ENCODE measurements at regions not wholly inside any gene's neighbourhood (a gene's known extent, or its start where the extent isn't known, plus 50 kb on each side); places are given as distances from the start of the nearest gene placed in this dataset.

DNA sequence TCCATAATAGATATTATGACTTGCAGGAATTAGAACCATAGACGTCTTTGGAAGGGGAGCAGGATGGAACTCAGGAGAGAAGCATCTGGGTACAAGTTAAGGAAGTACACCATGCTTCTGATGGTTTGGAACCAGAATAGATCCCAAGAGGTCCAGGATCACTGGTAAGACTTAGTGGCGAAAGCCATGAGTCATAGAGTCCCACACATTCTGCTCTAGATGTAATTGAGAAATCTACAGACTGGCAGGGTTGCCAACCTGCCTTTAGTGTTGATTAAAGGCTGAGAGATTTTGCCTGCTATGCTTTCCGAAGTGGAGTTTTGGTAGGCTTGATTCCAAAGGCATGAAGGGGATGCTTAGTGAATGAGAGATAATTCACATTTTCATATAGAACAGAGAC lies 57.1 kb upstream of the C1orf87 start:
- TF ChIP-seq, protein P1, sequence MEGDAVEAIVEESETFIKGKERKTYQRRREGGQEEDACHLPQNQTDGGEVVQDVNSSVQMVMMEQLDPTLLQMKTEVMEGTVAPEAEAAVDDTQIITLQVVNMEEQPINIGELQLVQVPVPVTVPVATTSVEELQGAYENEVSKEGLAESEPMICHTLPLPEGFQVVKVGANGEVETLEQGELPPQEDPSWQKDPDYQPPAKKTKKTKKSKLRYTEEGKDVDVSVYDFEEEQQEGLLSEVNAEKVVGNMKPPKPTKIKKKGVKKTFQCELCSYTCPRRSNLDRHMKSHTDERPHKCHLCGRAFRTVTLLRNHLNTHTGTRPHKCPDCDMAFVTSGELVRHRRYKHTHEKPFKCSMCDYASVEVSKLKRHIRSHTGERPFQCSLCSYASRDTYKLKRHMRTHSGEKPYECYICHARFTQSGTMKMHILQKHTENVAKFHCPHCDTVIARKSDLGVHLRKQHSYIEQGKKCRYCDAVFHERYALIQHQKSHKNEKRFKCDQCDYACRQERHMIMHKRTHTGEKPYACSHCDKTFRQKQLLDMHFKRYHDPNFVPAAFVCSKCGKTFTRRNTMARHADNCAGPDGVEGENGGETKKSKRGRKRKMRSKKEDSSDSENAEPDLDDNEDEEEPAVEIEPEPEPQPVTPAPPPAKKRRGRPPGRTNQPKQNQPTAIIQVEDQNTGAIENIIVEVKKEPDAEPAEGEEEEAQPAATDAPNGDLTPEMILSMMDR (IDR thresholded peaks at IDR 0.05; ENCODE audit: poor library complexity, severe bottlenecking), result no peak
- TF ChIP-seq RAD21 (conservative IDR thresholded peaks at IDR 0.05) (no peak), SMC3 (conservative IDR thresholded peaks at IDR 0.05; ENCODE audit: poor library complexity) (no peak), EZH2 (IDR thresholded peaks at IDR 0.05; ENCODE audit: borderline replicate concordance, insufficient read depth, low read length, poor library complexity, severe bottlenecking) (no peak), POLR2AphosphoS5 (IDR thresholded peaks at IDR 0.05) (no peak), EP300 (conservative IDR thresholded peaks at IDR 0.05; ENCODE audit: poor library complexity, severe bottlenecking) (no peak), TAF1 (IDR thresholded peaks at IDR 0.05; ENCODE audit: low read depth) (no peak)
- TF ChIP-seq, protein P2, sequence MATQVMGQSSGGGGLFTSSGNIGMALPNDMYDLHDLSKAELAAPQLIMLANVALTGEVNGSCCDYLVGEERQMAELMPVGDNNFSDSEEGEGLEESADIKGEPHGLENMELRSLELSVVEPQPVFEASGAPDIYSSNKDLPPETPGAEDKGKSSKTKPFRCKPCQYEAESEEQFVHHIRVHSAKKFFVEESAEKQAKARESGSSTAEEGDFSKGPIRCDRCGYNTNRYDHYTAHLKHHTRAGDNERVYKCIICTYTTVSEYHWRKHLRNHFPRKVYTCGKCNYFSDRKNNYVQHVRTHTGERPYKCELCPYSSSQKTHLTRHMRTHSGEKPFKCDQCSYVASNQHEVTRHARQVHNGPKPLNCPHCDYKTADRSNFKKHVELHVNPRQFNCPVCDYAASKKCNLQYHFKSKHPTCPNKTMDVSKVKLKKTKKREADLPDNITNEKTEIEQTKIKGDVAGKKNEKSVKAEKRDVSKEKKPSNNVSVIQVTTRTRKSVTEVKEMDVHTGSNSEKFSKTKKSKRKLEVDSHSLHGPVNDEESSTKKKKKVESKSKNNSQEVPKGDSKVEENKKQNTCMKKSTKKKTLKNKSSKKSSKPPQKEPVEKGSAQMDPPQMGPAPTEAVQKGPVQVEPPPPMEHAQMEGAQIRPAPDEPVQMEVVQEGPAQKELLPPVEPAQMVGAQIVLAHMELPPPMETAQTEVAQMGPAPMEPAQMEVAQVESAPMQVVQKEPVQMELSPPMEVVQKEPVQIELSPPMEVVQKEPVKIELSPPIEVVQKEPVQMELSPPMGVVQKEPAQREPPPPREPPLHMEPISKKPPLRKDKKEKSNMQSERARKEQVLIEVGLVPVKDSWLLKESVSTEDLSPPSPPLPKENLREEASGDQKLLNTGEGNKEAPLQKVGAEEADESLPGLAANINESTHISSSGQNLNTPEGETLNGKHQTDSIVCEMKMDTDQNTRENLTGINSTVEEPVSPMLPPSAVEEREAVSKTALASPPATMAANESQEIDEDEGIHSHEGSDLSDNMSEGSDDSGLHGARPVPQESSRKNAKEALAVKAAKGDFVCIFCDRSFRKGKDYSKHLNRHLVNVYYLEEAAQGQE (IDR thresholded peaks at IDR 0.05; ENCODE audit: borderline replicate concordance), result no peak
